Fibroblast of pulmonary artery (primary cell): ENCODE measurements at regions not wholly inside any gene's neighbourhood (a gene's known extent, or its start where the extent isn't known, plus 50 kb on each side); places are given as distances from the start of the nearest gene placed in this dataset.

Experiments
- DNase-seq: peaks from one replicate; pipeline ENCODE4 v3.0.0-alpha.2; 2010; ENCODE audit warnings: low read depth
- H3K4me3 ChIP-seq: replicated peaks from 2 replicates; pipeline ENCODE4 v1.5.1; 2011; ENCODE audit warnings: low read depth, mild to moderate bottlenecking, control low read depth, low read length, moderate library complexity
- TF ChIP-seq, protein P1 (sequence below): IDR thresholded peaks from 2 replicates; pipeline ENCODE4 v1.5.1; 2011; ENCODE audit warnings: mild to moderate bottlenecking, control low read depth, low read length, inconsistent platforms; ENCODE audit errors: missing control alignments

DNA sequence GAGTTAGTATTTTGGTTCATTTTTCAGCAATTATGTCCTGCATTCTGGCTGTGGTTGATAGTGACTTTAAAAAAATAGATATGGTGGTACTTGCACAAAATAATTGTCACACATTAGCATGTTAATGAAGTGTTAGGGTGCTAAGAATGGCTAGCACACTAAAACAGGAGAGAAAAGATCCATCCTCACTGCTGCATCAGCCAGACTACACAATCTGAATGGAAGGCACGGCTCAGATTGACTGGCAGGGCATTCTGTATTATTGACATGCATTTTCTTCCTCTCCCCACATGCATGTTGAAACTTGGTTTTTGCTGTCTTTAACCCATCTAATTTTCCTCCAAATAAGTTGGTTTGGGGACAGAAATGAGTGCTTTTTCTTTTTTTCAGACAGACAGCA is 306.3 kb downstream of the PRL start:
- TF ChIP-seq, protein P1, sequence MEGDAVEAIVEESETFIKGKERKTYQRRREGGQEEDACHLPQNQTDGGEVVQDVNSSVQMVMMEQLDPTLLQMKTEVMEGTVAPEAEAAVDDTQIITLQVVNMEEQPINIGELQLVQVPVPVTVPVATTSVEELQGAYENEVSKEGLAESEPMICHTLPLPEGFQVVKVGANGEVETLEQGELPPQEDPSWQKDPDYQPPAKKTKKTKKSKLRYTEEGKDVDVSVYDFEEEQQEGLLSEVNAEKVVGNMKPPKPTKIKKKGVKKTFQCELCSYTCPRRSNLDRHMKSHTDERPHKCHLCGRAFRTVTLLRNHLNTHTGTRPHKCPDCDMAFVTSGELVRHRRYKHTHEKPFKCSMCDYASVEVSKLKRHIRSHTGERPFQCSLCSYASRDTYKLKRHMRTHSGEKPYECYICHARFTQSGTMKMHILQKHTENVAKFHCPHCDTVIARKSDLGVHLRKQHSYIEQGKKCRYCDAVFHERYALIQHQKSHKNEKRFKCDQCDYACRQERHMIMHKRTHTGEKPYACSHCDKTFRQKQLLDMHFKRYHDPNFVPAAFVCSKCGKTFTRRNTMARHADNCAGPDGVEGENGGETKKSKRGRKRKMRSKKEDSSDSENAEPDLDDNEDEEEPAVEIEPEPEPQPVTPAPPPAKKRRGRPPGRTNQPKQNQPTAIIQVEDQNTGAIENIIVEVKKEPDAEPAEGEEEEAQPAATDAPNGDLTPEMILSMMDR, result no peak
- H3K4me3 ChIP-seq, result no peak overlapping the region
- no peak for DNase-seq

DNA sequence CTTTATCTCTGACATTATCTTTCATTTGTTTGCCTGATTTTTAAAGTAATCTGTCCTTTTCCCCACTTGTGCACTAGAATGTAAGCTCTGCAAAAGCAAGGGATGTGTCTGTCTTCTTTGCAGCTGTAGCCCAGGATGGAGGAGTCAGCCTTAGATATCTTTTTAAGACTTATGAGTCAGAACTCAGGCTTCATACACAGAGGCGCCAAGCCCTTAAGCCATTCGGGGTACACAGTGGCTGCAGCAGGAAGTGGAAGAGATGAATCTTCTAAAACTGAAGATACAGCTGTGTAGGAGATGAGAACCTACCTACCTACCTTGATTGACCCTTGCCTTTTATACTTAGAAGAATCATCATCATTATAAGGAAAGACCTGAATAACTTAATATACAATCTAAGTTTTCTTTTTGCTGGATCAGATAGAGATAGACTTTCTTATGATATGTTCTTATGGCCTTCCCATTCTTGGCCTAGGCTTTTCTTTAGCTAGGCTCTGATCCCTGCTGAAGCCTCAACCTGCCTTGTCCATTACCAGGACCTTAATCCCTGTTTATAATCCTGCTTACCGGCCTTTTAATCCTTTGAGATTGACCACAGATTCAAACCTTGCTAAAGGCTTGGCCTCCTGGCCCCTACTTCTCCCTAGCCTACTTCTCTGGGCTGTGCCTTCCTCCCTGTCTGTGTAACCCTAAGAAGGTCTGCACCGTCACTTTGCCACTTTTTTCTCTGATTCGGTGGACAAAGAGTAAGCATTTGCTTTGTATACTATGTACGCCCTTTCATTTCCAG is 304.5 kb downstream of the PRL start:
- no peak overlapping the region for H3K4me3 ChIP-seq
- TF ChIP-seq, protein P1, result no peak
- DNase-seq, result peak; percentile 68

DNA sequence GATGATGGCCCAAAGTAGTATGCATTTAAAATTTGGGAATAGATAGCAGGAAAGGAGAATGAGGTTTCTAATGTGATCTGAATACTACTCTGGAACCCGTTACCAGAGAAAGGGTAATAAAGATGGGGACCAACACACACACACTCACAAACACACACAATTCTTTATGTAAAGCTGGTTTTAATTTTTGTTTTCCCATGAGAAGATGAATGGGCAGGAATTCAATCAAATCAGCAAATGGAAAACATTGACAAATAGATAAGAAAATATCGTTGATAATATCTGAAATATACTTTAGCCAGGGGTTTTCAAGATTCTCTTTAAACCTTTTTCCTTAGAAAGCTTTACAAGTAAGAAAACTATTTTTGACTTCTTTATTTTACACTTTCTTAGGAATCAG is 303.0 kb downstream of the PRL start:
- no peak for DNase-seq
- TF ChIP-seq, protein P1, result no peak
- no peak overlapping the region for H3K4me3 ChIP-seq

DNA sequence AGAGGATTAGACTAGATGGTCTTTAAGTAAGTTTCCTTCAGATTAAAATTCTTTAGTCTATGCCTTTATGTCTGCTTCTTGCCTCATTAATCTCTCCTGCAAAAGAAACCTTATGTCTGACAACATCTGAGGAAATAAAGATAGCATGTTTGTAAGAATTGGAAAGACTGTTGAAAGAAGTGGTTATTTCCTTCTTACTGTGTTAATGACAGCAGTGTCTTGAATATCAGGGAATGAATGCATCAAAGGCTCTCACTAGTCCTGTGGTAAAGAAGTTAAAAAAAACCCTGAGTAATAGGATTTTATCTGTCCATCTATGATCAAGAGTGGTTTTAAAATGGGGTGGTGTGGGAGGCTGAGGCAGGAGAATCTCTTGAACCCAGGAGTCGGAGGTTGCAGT is 302.0 kb downstream of the PRL start:
- no peak for DNase-seq
- TF ChIP-seq, protein P1, result no peak
- no peak overlapping the region for H3K4me3 ChIP-seq

DNA sequence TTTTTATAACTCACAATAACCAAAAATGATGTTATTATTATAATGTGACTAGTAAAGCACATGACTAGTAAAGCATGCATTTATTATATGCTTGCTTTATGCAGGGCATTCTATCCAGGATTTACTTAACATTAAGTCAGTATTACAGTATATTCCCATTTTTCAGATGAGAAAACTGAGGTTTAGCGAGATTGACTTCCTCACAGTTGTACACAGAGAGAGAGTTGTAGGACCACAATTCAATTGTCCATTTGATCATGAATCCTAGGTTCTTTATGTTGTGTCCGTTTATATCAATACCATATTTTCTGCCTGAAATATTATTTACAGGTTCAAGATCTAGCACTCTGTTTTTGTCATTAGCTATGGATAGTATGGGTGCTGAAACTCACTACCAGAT is 301.5 kb downstream of the PRL start:
- no peak for DNase-seq
- no peak overlapping the region for H3K4me3 ChIP-seq
- TF ChIP-seq, protein P1, result no peak

DNA sequence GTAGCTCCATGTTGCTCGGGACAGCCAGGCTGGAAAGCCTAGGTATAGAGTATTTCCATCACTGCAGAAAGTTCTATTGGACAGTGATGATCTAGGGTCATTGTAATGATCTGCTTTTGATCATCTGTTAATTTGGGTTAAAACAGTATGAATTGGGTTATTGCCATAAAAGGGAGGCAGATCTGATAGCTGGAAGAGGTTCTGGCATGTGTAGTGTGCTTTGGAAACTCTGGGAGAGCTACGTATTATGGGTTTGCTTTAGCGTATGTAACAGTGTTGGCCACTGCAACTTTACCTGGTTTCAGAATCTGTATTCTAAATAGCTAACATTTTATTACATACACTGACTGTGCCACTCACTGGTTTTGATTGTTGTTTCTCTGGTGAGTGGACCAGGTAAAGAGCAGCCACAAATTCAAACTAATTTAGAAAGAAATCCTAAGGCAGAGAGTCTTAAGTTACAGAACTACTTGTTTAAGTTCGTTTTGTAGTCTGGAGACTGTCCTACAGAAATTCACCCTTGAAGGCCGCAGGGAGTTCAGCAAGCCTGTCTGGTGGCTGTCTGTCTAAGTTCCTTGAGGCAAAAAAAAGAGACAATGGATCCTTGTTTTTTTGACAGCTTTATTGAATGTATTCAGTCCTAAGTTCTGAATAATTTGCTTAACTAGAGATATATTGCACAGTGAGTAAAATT is 300.3 kb downstream of the PRL start:
- TF ChIP-seq, protein P1, result no peak
- DNase-seq, result peak; percentile 14
- H3K4me3 ChIP-seq, result no peak overlapping the region
